ENCODE measurements at regions not wholly inside any gene's neighbourhood (a gene's known extent, or its start where the extent isn't known, plus 50 kb on each side); places are given as distances from the start of the nearest gene placed in this dataset.

DNA sequence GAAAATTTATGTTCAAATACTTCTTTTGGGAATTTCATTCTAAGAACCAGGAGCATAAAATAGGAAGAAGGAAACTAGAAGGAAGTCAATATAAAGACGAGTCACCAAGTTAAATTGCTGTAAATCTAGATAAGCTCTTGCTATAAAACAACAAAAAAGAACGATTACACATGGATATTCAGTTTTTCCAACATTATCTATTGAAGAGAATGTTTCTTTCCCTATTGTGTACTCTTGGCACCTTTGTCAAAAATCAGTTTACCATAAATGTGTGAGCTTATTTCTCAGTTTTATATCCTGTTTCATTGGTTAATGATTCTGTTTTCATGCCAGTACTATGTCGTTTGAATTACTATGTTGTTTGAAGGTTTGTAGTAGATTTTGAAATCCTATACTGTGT, 536.3 kb upstream of the MKI67 start:
- DNase-seq (ENCODE audit: low spot score) = no peak

DNA sequence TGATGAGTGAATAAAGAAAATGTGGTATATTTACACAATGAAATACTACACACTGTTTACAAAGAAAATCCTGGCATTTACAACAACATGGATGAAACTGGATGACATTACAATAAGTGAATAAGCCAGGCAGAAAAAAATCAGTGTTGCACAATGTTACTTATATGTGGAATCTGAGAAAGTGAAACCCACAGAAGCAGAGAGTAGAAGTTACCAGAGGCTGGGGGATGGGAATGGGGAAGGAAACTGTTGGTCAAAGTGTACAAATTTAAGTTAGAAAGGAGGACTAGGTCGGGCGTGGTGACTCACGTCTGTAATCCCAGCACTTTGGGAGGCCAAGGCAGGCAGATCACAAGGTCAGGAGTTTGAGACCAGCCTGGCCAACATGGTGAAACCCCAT, 538.5 kb upstream of the MKI67 start:
- DNase-seq (ENCODE audit: low spot score) = no peak

DNA sequence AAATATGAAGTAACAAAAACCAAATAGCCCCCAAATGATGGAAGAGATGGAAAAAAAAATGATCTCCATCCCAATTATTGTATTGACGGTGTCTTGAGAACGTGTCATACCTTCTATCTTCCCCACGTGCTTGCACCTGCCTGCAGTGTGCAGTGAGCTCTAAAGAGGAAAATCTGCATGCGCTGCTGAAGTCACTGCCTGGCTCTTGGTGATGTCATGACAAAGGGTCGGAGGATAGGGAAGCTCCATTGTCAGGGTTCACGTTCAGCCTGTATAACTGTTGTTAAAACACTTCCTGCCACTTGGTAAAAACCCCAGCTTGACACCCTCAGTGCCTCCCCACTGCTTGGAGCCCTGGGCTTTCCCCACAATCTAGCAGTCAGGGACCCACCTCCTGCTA, 549.2 kb upstream of the MKI67 start:
- DNase-seq (ENCODE audit: low spot score) = no peak

DNA sequence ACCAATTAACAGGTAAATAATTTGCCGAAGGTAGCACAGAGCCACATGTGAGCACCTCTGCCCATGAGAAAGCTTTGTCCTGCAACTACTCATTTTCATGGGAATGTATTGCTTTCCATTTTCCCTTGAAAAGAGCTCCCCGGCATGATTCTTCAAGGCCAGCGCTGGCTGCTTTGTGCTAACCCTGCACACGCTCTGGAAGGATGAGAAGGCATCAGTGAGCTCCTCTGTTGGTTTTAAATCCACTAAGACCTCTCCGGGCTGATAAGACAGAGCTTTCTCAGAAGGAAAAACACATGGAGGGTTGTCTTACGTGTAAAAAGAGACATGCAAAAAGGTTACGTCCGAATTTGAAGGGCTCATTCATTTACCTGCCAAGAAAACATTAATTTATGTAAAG, 553.9 kb upstream of the MKI67 start:
- no peak for DNase-seq (ENCODE audit: low spot score)

DNA sequence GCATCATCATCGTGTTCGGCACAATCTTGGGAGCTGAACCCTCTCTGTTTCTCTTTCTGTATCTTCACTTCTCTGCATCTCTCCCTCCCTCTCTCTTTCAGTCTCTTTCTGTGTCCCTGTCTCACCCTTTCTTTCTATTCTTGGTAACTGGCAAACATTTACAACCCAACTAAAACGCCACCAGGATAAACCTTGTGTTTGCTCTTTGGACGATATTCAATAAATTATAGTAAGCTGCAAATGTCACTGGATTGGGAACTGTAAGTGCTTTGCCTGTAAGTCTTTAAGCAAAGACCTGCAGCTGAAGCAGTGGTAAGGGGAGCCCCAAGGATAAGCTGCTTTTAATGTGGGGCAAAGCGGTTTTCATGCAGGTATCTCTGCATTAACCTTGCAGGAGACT, 558.0 kb upstream of the MKI67 start:
- DNase-seq (ENCODE audit: low spot score) = no peak

DNA sequence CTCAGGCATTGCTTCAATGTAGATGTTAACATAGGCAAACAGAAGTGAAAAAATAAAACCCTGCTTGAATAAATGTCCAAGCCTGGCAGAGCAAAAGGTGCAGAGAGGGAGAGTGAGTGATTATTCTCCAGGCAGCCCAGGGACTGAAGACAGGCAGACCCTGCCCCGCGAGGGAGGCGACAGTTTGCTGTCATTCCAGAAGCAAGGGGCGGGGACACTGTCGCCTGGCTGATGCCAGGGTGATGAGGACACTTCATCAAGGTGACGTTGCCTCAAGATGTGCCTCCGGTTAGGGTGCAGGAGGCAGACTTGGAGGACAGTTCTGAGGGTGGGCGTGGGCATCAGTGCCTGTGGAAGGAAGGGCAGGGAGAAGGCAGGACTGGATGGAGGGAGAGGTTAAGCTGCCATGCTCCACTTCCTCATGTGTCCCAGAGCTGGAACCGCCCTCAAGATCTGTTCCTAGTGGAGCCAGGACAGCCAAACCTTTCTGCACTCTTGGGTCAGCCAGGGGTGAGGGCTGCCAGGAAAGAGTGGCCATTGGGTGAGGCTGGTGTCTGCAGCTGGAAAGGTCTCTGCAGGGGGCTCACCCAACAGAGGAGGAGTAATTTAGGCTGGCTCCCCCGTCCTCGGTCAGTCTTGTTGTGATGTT, 560.5 kb upstream of the MKI67 start:
- DNase-seq (ENCODE audit: low spot score) = no peak

DNA sequence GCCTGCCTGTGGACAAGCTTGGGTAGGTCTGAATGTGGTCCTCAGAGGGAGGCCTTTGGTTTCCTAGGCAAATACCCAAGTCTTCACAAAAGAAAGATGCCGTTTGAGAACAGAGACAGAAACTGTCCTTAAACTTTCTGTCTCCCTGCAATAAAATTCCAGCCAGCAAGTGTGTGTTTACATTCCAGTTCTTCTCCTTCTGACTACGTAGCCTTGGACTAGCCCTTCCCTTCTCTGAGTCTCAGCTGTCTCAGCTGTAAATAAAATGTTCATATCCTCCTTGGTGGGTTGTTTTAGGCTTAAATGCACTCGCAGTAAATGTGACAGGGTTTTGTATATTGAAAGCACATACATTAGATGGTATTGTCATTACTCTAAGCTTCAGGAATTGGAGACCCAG, 561.2 kb upstream of the MKI67 start:
- no peak for DNase-seq (ENCODE audit: low spot score)

DNA sequence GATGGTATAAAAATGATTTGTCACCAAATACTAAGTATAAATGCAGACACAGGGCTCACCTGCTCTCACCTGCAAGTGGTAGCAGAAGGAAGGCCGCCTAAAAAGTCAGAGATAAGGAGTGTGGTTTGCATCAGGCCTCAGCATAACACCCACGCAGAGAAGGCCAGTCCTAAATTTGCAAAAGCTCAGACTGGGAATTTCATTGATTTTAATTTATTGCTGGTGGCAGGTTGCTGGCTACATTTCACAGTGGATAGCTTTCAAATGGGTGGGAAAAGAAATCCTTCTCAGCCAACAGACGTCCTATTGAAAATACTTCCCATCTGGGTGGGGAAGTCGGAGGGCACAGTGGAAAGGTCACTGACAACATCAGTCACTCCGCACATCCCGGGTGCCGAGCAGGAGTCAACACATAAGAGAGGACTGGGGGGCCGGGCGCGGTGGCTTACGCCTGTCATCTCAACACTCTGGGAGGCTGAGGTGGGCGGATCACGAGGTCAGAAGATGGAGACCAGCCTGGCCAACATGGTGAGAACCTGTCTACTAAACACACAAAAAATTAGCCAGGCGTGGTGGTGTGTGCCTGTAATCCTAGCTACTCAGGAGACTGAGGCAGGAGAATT, 561.8 kb upstream of the MKI67 start:
- no peak for DNase-seq (ENCODE audit: low spot score)

DNA sequence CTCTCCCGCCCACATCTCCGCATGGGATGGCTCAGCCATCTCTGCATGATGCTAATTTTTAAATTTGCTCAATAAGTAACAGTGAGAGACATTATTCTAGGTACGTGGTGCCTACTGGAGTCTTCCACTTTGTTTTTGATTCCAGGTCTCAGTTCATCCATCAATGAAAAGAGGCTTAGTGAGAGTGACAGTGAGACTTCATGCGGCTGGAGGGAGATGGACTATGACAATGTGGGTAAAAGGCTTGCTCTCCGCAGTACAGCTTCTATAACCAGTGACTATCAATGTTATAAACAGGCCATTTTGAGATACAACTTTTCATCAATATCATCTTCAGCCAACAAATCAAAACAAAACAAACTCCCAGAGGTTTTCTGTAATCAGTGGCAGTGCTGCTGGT, 563.4 kb upstream of the MKI67 start:
- no peak for DNase-seq (ENCODE audit: low spot score)

DNA sequence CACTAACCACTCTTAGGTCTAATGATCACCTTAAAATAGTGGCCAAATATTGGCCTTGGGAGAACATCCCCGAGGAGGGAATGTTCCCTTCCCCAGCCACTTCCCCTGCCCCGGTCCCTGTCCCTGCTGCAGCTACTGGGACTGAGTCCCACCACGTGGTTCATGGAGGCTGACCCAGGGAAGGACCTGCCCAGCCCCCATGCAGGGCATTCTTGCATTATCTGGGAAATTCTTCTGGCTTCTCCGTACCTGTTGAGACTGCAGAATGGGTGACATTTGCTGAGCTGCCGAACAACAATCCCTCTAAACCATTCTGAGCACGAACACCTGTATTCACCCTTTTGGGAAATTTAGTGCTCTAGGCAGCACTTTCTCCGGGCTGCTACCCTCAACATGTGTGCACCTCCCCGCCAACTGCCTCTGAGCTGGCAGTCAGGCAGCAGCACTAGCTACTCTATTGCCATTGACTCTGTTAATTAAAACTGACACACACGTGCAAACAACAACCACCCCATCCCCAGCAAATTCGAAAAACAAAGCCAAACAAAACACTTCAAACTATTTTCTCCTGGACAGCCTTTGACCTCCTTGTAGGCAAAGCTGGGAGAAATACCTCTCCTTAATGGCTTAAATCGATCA, 567.4 kb upstream of the MKI67 start:
- DNase-seq (ENCODE audit: low spot score) = no peak

DNA sequence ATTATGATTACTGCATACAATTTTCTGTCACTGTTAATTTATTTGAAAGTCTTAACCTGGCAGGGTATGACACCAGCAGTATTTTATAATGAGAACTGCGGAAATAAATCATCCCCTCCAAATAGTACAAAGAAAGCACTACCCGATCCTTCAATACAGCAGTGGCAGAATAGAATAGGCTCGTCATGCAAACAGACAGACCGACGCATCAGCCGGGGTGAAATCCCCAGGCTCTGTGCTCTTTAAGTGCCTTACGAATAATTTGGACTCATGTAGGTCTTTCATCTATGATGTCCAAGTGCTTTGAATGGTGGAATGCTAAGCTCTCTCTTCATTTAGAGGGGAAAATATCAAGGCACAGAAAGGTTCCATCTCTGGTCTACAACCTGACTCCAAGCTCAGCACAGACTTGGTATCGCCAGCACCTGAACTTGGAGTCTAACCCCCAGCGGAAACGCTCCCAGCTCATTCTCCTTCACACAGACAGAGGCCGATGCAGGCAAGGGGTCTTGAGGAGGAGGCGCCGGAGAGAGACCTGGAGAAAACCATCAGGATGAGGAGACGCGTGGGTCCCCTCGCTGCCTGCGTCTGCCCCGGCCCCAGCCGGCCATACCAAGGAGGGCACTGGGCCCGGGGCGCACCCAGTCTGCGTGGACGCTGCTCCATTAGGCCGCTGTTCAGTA, 568.1 kb upstream of the MKI67 start:
- no peak for DNase-seq (ENCODE audit: low spot score)

DNA sequence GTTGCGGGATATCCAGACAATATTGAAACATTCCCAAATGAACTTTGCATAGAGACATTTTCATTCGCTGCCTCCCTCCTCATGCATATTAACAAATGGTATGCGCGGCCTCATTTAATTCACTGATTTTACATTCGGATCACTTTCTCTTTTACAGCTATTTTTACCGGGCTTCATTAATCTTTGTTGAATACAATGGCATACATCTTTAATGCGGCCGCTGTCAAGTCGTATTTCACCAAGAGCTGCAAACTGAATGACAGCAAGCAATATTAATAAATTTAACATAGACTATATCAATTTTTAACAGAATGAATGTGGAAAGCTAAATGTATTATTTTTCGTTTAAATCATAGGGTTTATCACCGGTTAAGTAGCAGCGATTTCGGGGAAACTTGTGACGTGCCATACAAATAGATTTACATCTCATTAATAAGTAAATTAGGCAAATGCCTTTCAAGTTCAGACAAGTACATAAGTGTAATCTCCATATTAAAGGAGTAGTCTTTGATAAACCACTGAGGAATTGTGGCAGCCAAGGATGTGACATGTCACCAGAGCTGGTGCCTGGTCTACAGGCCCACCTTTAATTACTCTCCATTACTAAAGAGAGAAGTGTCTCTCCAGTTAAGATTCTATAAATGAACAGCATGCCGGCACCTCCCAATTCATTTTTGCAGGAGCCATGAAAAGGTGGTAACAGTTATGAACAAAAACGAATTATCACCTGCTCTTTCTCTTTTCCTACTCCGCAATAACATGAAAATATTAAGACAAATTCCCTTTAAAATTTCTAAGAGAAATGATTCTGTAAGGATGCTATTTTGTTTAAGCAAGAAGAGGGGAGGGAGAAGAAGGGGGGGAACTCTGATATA, 568.9 kb upstream of the MKI67 start:
- no peak for DNase-seq (ENCODE audit: low spot score)

DNA sequence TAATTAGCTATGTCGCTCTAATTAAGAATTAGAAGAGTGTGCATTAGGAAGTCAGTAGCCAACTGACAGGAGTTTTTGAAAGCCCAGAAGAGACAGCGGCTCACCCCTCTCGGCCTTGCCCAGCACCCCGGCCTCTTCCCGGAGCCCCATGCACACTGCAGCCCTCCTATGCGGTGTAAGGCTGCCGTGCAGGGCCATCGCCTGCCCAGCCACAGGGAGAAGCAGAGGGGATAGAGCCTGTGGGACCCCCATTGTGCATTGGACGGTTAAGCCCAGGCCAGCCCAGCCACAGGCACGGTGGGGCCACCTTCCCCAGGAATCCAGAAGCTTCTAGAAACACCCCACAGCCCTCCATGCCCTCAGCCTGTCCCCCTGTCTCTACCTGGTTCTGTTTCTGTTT, 569.7 kb upstream of the MKI67 start:
- DNase-seq (ENCODE audit: low spot score) = no peak

DNA sequence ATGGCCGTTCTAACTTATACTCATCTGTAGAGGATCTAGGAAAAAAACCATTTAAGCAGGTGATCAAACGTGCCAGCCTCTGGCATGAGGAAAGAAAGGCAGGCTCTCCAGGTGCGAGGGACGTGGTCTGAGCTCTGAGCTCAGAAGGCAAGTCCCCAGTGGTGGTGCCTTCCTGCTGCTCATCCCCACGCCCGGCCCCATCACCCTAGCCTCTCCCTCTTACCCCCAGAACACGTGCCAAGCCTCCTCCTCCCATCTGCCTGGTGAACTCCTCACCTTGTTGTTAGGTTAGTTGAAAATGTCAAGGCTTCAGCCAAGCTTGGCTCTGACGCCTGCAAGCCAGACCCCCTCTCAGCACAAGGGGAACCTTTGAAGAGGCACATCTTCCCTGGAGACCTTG, 571.2 kb upstream of the MKI67 start:
- DNase-seq (ENCODE audit: low spot score) = no peak

DNA sequence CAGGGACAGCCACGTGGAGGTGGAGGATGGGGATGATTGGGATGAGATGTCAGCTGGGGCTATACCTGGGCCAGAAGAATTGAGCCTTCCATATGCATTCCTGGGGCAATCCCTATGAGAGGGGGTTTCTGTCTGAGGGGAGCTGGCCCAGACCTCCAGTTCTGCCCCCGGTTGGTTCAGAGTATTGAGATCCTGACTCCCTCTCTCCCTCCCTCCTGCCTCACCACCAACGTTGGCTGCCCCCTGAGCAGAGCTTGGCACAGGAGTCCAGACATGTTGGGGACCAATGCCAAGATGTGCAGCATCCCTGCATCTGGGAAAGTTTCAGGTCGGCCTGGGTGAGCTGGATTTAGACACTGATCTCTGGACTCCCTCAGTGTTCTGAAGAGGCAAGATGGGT, 575.2 kb upstream of the MKI67 start:
- DNase-seq (ENCODE audit: low spot score) = no peak

DNA sequence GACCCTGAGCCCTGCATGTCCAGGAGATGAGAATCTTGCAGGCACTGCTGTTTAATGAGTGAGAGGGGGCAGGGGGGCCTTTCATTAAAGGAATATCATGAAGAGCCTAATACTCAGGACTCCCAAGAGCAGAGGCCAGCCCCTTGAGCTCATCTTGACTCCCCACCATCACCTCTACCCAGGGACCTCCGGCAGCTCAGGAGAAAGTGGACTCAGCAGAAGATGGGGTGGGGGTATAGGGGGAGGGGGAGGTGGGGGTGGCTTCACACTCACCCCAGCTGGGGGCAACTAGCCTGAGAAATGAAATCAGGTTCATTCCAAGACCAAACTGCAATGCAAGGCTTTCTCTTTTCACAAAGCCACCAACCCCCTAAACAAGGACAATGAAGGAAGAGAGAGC, 575.6 kb upstream of the MKI67 start:
- no peak for DNase-seq (ENCODE audit: low spot score)

DNA sequence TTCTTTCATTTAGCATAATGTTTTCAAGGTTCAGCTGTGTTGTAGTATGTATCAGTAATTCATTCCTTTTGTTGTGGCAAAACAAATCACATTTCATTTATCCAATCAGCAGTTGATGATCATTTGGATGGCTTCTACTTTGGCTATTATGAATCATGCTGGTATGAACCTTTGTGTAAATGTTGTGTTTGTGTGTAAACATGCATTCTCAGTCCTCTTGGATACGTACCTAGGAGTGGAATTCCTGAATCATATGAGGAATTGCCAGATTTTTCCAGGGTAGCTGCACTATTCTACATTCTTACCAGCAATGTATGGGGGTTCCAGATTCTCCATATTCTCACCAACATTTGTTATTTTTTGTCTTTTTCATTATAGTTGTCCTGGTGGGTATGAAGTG, 578.5 kb upstream of the MKI67 start:
- DNase-seq (ENCODE audit: low spot score) = no peak

DNA sequence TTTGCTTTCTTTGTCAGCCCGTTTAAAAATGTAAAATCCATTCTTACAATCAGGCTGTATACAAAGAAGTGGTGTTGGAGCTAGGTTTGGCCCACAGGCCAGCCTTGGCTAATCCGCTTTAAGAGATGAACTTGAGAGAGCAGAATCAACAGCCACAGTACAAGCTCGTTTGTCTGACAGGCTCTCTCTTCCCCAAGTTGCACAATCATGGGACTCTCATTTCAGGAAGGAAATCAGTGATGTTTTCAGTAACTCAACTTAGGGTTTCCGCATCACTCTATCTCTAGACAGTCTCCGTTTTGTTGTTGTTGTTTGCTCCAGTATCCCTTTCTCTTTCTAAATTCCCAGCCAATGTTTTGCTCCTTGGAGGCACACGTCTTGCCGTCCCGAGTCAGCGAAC, 582.0 kb upstream of the MKI67 start:
- DNase-seq (ENCODE audit: low spot score) = no peak

DNA sequence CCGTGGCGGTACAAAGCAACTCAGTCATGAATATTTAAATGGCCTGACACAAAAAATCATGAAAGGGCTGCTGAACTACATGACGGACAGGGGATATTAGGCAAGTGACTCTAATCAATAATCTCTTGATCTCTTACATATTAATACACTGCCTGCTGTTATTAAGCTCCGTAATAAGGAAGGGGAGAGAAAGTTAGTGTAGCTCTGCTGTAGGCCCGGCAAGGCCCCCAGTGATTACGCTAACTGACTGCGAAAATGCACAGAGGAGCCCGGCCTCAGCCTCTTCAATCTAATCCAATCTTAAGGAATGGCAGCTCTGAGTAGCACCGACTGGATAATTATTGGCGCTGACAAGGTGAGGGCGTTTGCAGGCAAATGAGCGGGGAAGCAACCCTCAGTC, 583.5 kb upstream of the MKI67 start:
- DNase-seq (ENCODE audit: low spot score) = no peak

DNA sequence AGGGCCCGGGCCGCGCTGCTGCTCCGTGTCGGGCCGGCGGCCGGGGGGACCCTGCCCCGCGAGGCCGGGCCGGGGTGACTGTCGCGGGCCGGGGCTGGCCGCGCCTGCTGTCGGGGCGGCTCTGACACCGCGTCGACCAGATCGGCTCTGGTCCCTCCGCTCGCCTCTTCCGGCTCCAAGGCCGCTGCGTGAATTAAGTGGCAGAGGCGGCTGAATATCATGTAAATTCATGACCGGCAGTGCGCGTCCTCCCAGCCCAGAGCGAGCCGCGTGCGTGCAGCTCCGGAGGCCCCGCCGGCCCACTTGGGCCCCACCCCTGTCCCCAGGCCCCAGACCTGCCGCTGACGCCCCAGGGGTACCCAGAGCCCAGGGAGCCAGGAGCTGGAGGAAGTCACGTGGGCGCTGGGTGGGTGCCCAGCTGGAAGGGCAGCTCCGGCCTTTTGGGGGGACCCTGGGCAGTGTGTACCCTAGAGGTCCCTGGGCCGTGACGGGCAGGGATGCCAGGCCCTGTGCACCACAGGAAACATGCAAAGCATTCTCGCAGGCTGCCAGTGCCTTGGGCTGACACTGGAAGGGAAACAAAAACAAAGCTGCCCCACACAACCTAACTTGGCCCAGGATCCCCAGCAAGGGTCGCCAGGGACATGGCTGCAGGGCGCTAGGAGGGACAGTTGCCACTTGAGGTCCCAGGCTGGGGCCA, 584.0 kb upstream of the MKI67 start:
- no peak for DNase-seq (ENCODE audit: low spot score)

DNA sequence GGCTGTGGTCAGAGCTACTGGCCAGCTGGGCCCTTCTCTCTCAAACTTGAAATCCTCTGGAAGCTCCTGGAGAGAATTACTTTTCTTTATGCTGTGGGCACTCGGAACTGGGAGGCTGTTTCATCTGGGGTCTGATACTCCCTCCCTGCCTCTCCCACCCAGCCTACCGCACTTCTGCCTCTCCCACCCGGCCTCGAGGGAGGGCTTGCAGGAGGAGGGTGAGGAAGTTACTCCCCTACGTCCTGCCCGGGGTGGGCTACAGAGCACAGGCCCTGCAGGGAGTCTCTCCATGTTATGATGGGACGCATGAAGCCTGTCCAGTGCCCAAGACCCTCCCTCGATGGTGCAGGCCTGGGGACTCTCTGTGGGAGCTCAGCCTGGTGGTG, 584.6 kb upstream of the MKI67 start:
- DNase-seq (ENCODE audit: low spot score) = no peak

DNA sequence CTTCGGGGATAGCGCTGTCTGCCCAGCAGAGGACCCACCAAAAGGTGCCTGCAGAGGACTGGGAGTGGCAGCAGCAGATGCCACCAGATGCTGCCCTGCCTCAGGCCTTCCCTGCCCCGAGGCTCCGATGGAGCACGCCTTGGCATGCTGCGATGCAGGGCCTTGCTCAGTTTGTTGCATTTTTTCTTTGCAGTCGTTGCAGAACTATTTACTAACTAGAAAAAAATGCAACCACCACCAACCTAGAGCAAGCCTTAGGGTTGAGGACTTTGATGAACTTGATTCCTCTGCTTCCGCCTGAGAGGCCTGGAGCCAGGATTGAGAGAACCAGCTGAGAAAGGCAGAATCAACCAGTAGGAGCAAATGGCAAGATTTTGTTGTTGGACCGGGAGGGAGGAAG, 585.6 kb upstream of the MKI67 start:
- no peak for DNase-seq (ENCODE audit: low spot score)
